ENCODE measurements at regions not wholly inside any gene's neighbourhood (a gene's known extent, or its start where the extent isn't known, plus 50 kb on each side); places are given as distances from the start of the nearest gene placed in this dataset.

DNA sequence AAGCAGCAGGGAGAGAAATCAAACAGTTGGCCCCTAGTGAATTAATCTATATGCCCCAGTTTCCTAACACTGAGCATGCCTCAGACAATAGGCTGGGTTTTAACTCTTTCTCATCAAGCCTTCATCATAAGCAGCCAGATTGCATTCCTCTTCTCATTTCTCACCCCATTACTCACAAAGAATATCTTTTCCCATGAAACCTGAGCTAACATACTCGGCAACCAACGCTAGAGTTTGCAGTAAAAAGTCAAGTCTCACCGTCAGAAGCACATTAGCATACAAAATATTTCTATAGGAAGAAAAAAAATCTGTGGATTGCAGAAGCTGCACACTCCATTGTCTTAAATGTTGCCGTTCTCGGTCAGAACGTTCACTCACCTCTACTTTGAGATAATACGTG is 429.9 kb upstream of the ARID1B start:
- TF ChIP-seq, protein P1, sequence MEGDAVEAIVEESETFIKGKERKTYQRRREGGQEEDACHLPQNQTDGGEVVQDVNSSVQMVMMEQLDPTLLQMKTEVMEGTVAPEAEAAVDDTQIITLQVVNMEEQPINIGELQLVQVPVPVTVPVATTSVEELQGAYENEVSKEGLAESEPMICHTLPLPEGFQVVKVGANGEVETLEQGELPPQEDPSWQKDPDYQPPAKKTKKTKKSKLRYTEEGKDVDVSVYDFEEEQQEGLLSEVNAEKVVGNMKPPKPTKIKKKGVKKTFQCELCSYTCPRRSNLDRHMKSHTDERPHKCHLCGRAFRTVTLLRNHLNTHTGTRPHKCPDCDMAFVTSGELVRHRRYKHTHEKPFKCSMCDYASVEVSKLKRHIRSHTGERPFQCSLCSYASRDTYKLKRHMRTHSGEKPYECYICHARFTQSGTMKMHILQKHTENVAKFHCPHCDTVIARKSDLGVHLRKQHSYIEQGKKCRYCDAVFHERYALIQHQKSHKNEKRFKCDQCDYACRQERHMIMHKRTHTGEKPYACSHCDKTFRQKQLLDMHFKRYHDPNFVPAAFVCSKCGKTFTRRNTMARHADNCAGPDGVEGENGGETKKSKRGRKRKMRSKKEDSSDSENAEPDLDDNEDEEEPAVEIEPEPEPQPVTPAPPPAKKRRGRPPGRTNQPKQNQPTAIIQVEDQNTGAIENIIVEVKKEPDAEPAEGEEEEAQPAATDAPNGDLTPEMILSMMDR (IDR thresholded peaks at IDR 0.05; ENCODE audit: poor library complexity, severe bottlenecking): no peak
- TF ChIP-seq EZH2 (IDR thresholded peaks at IDR 0.05; ENCODE audit: borderline replicate concordance, insufficient read depth, low read length, poor library complexity, severe bottlenecking) (no peak), RAD21 (conservative IDR thresholded peaks at IDR 0.05) (no peak), SMC3 (conservative IDR thresholded peaks at IDR 0.05; ENCODE audit: poor library complexity) (no peak), POLR2AphosphoS5 (IDR thresholded peaks at IDR 0.05) (no peak), TAF1 (IDR thresholded peaks at IDR 0.05; ENCODE audit: low read depth) (no peak), EP300 (conservative IDR thresholded peaks at IDR 0.05; ENCODE audit: poor library complexity, severe bottlenecking) (no peak)

Measured in neural cell (in vitro differentiated cells).